Skin of body (tissue), 1 donor: ENCODE measurements at regions not wholly inside any gene's neighbourhood (a gene's known extent, or its start where the extent isn't known, plus 50 kb on each side); places are given as distances from the start of the nearest gene placed in this dataset.
"Not testable (repeated sequence)": the region's sequence is repeated elsewhere in the genome, so short reads cannot be mapped to it uniquely, and the experiment has no call there.

Experiments
- DNase-seq: peaks from one replicate; lab custom pipeline; 2025; lab: John Stamatoyannopoulos, UW

GRCh38 chr19:28633319-28634018, 579.5 kb downstream of the UQCRFS1 start:
- DNase-seq, result peak; percentile 10

GRCh38 chr19:28632371-28633080, 580.4 kb downstream of the UQCRFS1 start:
- no peak for DNase-seq

- no peak for DNase-seq
These were observed 581.0 kb downstream of the UQCRFS1 start for GRCh38 chr19:28631961-28632360.

- DNase-seq, result no peak
These were observed 585.3 kb downstream of the UQCRFS1 start for GRCh38 chr19:28627669-28628068.

GRCh38 chr19:28626407-28626806, 586.5 kb downstream of the UQCRFS1 start:
- DNase-seq, result not testable (repeated sequence)

GRCh38 chr19:28619816-28620429, 593.0 kb downstream of the UQCRFS1 start:
- no peak for DNase-seq

- no peak for DNase-seq
These were observed 594.4 kb downstream of the UQCRFS1 start for GRCh38 chr19:28618504-28618903.

GRCh38 chr19:28615966-28616365, 597.0 kb downstream of the UQCRFS1 start:
- no peak for DNase-seq

GRCh38 chr19:28615546-28615916, 597.4 kb downstream of the UQCRFS1 start:
- DNase-seq, result no peak

- DNase-seq, result no peak
These were observed 598.1 kb downstream of the UQCRFS1 start for GRCh38 chr19:28614634-28615545.

GRCh38 chr19:28612275-28612769, 600.6 kb downstream of the UQCRFS1 start:
- no peak for DNase-seq

- DNase-seq, result not testable (repeated sequence)
These were observed 601.6 kb downstream of the UQCRFS1 start for GRCh38 chr19:28611227-28611914.

GRCh38 chr19:28610731-28611130, 602.2 kb downstream of the UQCRFS1 start:
- DNase-seq, result no peak

- no peak for DNase-seq
These were observed 603.0 kb downstream of the UQCRFS1 start for GRCh38 chr19:28609944-28610343.

- no peak for DNase-seq
These were observed 603.7 kb downstream of the UQCRFS1 start for GRCh38 chr19:28609091-28609755.

- DNase-seq, result no peak
These were observed 604.7 kb downstream of the UQCRFS1 start for GRCh38 chr19:28608292-28608691.

- no peak for DNase-seq
These were observed 605.8 kb downstream of the UQCRFS1 start for GRCh38 chr19:28607066-28607583.

- DNase-seq, result no peak
These were observed 606.5 kb downstream of the UQCRFS1 start for GRCh38 chr19:28606269-28607032.
